ENCODE measurements at regions not wholly inside any gene's neighbourhood (a gene's known extent, or its start where the extent isn't known, plus 50 kb on each side); places are given as distances from the start of the nearest gene placed in this dataset.

- TF ChIP-seq EZH2 (IDR thresholded peaks at IDR 0.05; ENCODE audit: borderline replicate concordance, insufficient read depth, low read depth, low read length, poor library complexity, severe bottlenecking) (no peak), CTCF (IDR thresholded peaks at IDR 0.05) (no peak)
These were observed 87.7 kb upstream of the NEO1 start for GRCh38 chr15:72964542-72964941.

All from B cell (primary cell).